ENCODE measurements at regions not wholly inside any gene's neighbourhood (a gene's known extent, or its start where the extent isn't known, plus 50 kb on each side); places are given as distances from the start of the nearest gene placed in this dataset.

DNA sequence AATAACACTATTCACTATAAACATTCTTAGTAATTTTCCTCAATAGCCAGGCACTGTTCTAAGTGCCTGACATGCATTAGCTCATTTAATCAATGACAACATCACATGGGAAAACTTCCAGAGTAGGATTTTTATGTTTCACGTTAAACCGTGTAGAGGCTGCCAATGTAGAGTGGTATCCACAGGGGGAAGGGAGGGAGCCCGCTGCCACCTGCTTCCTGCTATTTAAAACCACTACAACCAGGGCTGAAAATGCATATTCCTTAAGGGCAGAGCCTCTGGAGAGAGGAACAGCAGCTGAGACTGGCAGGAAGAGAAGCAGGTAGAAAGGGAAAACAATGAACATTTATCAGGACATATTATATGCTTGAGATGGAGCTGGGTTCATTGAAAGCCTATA is 684.3 kb upstream of the AUTS2 start:
- no peak for TF ChIP-seq SP1 (IDR thresholded peaks at IDR 0.05)
- TF ChIP-seq, protein P1, sequence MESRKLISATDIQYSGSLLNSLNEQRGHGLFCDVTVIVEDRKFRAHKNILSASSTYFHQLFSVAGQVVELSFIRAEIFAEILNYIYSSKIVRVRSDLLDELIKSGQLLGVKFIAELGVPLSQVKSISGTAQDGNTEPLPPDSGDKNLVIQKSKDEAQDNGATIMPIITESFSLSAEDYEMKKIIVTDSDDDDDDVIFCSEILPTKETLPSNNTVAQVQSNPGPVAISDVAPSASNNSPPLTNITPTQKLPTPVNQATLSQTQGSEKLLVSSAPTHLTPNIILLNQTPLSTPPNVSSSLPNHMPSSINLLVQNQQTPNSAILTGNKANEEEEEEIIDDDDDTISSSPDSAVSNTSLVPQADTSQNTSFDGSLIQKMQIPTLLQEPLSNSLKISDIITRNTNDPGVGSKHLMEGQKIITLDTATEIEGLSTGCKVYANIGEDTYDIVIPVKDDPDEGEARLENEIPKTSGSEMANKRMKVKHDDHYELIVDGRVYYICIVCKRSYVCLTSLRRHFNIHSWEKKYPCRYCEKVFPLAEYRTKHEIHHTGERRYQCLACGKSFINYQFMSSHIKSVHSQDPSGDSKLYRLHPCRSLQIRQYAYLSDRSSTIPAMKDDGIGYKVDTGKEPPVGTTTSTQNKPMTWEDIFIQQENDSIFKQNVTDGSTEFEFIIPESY (IDR thresholded peaks at IDR 0.05) = no peak
- TF ChIP-seq, protein P2, sequence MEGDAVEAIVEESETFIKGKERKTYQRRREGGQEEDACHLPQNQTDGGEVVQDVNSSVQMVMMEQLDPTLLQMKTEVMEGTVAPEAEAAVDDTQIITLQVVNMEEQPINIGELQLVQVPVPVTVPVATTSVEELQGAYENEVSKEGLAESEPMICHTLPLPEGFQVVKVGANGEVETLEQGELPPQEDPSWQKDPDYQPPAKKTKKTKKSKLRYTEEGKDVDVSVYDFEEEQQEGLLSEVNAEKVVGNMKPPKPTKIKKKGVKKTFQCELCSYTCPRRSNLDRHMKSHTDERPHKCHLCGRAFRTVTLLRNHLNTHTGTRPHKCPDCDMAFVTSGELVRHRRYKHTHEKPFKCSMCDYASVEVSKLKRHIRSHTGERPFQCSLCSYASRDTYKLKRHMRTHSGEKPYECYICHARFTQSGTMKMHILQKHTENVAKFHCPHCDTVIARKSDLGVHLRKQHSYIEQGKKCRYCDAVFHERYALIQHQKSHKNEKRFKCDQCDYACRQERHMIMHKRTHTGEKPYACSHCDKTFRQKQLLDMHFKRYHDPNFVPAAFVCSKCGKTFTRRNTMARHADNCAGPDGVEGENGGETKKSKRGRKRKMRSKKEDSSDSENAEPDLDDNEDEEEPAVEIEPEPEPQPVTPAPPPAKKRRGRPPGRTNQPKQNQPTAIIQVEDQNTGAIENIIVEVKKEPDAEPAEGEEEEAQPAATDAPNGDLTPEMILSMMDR (IDR thresholded peaks at IDR 0.05; ENCODE audit: low read depth, low read length, missing input control) = no peak
- TF ChIP-seq, protein P3, sequence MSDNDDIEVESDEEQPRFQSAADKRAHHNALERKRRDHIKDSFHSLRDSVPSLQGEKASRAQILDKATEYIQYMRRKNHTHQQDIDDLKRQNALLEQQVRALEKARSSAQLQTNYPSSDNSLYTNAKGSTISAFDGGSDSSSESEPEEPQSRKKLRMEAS (IDR thresholded peaks at IDR 0.05) = no peak
- no peak for TF ChIP-seq HNF4A (conservative IDR thresholded peaks at IDR 0.05)
- TF ChIP-seq, protein P4, sequence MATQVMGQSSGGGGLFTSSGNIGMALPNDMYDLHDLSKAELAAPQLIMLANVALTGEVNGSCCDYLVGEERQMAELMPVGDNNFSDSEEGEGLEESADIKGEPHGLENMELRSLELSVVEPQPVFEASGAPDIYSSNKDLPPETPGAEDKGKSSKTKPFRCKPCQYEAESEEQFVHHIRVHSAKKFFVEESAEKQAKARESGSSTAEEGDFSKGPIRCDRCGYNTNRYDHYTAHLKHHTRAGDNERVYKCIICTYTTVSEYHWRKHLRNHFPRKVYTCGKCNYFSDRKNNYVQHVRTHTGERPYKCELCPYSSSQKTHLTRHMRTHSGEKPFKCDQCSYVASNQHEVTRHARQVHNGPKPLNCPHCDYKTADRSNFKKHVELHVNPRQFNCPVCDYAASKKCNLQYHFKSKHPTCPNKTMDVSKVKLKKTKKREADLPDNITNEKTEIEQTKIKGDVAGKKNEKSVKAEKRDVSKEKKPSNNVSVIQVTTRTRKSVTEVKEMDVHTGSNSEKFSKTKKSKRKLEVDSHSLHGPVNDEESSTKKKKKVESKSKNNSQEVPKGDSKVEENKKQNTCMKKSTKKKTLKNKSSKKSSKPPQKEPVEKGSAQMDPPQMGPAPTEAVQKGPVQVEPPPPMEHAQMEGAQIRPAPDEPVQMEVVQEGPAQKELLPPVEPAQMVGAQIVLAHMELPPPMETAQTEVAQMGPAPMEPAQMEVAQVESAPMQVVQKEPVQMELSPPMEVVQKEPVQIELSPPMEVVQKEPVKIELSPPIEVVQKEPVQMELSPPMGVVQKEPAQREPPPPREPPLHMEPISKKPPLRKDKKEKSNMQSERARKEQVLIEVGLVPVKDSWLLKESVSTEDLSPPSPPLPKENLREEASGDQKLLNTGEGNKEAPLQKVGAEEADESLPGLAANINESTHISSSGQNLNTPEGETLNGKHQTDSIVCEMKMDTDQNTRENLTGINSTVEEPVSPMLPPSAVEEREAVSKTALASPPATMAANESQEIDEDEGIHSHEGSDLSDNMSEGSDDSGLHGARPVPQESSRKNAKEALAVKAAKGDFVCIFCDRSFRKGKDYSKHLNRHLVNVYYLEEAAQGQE (IDR thresholded peaks at IDR 0.05) = no peak
